Tibial nerve (tissue), 4 donors: ENCODE measurements at regions not wholly inside any gene's neighbourhood (a gene's known extent, or its start where the extent isn't known, plus 50 kb on each side); places are given as distances from the start of the nearest gene placed in this dataset.

Experiments used
- EP300 ChIP-seq, 2 donors: sonication (generic); formaldehyde crosslinking; IDR thresholded peaks; one replicate each; pipeline ENCODE4 v1.6.1; 2017; ENCODE audit warnings: antibody characterized with exemption in 2 of 2, mild to moderate bottlenecking in 1 of 2
- TF ChIP-seq, protein P1 (sequence below), 5 experiments: fragments of 200-600 bp in 3 of 5; fragments of 450-650 bp in 2 of 5; sonication (generic) in 3 of 5; IDR thresholded peaks; one replicate each; pipeline ENCODE4 v1.5.1; 2016 to 2019; ENCODE audit warnings: antibody characterized with exemption in 5 of 5, mild to moderate bottlenecking in 3 of 5, moderate library complexity in 2 of 5

DNA sequence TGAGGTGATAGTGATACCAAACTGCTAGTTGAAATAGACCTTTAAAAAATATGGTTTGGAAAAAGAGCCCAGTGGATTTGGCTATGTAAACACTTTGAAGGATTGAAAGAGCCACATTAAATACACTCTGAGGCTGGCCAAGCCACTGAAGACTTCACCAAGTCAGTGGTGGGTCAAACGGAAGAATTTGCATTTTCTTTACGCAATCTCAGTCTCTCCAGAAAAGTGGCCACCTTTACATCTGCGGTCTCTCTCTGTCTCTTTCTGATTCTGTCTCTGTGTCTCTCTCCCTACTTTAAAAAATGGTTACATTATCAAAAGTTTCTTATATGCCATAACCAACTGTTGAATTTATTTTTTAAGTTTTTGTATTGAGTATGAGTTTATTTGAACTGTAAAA lies 651.2 kb upstream of the PITX2 start:
- no peak for TF ChIP-seq EP300 (IDR thresholded peaks at IDR 0.05)
- TF ChIP-seq, protein P1, sequence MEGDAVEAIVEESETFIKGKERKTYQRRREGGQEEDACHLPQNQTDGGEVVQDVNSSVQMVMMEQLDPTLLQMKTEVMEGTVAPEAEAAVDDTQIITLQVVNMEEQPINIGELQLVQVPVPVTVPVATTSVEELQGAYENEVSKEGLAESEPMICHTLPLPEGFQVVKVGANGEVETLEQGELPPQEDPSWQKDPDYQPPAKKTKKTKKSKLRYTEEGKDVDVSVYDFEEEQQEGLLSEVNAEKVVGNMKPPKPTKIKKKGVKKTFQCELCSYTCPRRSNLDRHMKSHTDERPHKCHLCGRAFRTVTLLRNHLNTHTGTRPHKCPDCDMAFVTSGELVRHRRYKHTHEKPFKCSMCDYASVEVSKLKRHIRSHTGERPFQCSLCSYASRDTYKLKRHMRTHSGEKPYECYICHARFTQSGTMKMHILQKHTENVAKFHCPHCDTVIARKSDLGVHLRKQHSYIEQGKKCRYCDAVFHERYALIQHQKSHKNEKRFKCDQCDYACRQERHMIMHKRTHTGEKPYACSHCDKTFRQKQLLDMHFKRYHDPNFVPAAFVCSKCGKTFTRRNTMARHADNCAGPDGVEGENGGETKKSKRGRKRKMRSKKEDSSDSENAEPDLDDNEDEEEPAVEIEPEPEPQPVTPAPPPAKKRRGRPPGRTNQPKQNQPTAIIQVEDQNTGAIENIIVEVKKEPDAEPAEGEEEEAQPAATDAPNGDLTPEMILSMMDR (IDR thresholded peaks at IDR 0.05) = no peak
